ENCODE measurements at regions not wholly inside any gene's neighbourhood (a gene's known extent, or its start where the extent isn't known, plus 50 kb on each side); places are given as distances from the start of the nearest gene placed in this dataset.

DNA sequence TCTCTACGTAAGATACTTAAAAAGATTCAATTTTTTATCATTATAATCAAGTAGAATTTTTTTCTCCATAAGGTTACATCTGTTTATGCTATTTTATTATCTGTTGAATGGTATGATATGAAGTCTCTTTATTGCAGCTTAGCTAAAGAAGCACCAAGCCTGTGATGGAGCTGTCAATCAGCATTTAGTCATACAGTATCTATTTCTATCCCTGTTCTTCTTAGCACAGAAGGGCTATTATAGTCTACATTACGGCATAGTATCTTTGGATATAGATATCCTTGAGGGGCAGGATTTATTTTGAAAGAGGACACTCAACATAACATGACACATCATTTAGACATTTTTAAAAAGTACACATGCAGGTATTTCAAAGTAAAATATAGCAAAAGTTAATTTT lies 277.1 kb downstream of the FOXG1 start:
- Mint-ChIP-seq H3K27ac (no peak overlapping the region), H3K36me3 (ENCODE audit: low read depth) (no peaks in the 10 kb centered on the region), H3K9me3 (no peaks in the 10 kb centered on the region), H3K4me3 (no peak overlapping the region), H3K27me3 (ENCODE audit: low read depth) (no peaks in the 10 kb centered on the region), H3K4me1 (no peaks in the 10 kb centered on the region)
- TF ChIP-seq, protein P1, sequence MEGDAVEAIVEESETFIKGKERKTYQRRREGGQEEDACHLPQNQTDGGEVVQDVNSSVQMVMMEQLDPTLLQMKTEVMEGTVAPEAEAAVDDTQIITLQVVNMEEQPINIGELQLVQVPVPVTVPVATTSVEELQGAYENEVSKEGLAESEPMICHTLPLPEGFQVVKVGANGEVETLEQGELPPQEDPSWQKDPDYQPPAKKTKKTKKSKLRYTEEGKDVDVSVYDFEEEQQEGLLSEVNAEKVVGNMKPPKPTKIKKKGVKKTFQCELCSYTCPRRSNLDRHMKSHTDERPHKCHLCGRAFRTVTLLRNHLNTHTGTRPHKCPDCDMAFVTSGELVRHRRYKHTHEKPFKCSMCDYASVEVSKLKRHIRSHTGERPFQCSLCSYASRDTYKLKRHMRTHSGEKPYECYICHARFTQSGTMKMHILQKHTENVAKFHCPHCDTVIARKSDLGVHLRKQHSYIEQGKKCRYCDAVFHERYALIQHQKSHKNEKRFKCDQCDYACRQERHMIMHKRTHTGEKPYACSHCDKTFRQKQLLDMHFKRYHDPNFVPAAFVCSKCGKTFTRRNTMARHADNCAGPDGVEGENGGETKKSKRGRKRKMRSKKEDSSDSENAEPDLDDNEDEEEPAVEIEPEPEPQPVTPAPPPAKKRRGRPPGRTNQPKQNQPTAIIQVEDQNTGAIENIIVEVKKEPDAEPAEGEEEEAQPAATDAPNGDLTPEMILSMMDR (IDR thresholded peaks at IDR 0.05; ENCODE audit: unreplicated experiment in 3 of 3): no peak

DNA sequence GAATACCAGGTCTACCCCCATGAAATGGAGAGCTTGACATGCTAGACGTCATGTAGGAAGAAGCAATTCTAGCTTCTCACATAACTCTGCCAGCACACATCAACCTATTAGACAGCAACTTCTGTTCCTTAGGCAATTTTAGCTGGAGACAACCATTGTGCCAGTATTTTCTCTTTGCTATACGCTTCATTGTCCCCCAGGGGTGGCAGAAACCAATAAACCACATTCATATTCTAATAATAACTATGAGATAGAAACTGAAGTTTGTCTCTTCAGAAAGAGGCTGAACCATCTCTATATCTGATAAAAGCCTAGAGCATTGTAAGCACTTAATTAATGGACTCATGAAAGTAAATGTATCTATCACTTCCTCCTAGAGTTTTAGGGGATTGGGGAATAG lies 278.6 kb downstream of the FOXG1 start:
- Mint-ChIP-seq H3K27me3 (ENCODE audit: low read depth) (no peaks in the 10 kb centered on the region), H3K4me1 (no peaks in the 10 kb centered on the region), H3K27ac (no peak overlapping the region), H3K4me3 (no peak overlapping the region), H3K9me3 (no peaks in the 10 kb centered on the region), H3K36me3 (ENCODE audit: low read depth) (no peaks in the 10 kb centered on the region)
- TF ChIP-seq, protein P1 (IDR thresholded peaks at IDR 0.05; ENCODE audit: unreplicated experiment in 3 of 3): no peak

DNA sequence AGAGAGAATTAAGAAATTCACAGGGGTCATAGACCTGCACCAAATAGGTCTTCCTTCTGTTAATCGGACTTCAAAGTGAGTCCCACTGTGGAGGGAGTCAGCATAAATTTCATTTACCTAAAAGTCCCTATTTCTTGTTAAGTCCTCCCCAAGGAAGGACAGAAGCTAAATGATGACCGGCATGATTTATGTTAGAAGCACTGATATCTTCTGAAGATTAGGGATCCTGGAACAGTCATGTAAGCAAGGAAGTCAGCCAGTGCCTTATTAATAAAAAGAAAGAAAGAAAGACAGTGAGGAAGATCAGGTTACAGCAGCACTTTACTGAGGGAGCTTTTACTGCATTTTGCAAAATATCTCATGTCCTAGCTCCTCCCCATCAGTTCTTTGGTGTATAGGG lies 287.5 kb downstream of the FOXG1 start:
- H3K4me1 Mint-ChIP-seq: no peaks in the 10 kb centered on the region
- TF ChIP-seq, protein P1 (IDR thresholded peaks at IDR 0.05; ENCODE audit: unreplicated experiment in 3 of 3): no peak
- peaks cover 2% of the 10 kb centered on the region for H3K9me3 Mint-ChIP-seq
- H3K4me3 Mint-ChIP-seq: no peak overlapping the region
- H3K36me3 Mint-ChIP-seq (ENCODE audit: low read depth): no peaks in the 10 kb centered on the region
- no peaks in the 10 kb centered on the region for H3K27me3 Mint-ChIP-seq (ENCODE audit: low read depth)
- no peak overlapping the region for H3K27ac Mint-ChIP-seq

DNA sequence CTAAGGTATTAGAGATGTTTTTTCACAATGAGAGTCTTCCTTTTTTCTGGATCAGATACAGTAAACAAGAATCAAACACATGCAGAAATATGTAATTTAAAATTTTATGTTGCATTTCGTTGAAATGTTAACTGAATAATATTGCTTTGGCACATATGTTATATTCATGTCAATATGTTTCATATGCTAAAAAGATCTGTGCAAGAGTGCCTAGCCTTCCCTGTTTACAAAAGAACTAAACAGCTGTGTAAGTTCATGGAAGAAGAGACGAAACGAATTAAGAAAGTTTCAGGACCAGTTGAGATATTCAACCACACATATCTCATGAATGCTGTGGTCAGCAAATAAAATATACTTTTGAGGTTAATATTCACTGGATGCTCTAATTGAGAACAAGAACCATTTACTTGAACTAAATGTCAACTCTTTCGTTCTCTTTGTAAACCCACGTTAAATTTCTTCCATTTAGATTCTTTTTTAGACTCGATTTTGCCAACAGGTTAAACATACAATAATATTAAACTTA lies 289.5 kb downstream of the FOXG1 start:
- Mint-ChIP-seq H3K27ac (no peak overlapping the region), H3K9me3 (peaks cover 1% of the 10 kb centered on the region), H3K4me1 (no peaks in the 10 kb centered on the region), H3K4me3 (no peak overlapping the region), H3K36me3 (ENCODE audit: low read depth) (no peaks in the 10 kb centered on the region), H3K27me3 (ENCODE audit: low read depth) (no peaks in the 10 kb centered on the region)
- TF ChIP-seq, protein P1 (IDR thresholded peaks at IDR 0.05; ENCODE audit: unreplicated experiment in 3 of 3): no peak

DNA sequence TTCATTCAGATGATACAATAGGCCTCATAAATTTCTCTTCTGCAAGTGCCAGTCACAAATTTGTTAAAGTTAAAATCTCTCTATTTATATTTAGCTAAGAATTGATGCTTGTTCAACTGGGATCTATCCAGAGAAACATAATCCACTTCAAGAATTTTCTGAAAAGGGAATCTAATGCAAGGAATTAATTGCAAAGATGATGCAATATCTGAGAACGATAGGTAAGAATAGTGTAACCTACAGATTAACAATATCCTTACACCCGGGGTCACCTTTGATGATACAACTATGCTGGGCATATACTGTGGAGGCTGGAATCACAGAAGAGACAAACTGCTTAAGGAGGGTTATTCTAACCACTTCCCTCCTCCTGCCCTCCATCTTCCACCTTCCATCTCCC lies 295.1 kb downstream of the FOXG1 start:
- no peaks in the 10 kb centered on the region for H3K27me3 Mint-ChIP-seq (ENCODE audit: low read depth)
- peaks cover 9% of the 10 kb centered on the region for H3K4me1 Mint-ChIP-seq
- H3K4me3 Mint-ChIP-seq: no peak overlapping the region
- TF ChIP-seq, protein P1 (IDR thresholded peaks at IDR 0.05; ENCODE audit: unreplicated experiment in 3 of 3): no peak
- H3K27ac Mint-ChIP-seq: peak overlapping the region in 1 of 3 experiments; percentile 1
- no peaks in the 10 kb centered on the region for H3K36me3 Mint-ChIP-seq (ENCODE audit: low read depth)
- H3K9me3 Mint-ChIP-seq: peaks cover 2% of the 10 kb centered on the region

DNA sequence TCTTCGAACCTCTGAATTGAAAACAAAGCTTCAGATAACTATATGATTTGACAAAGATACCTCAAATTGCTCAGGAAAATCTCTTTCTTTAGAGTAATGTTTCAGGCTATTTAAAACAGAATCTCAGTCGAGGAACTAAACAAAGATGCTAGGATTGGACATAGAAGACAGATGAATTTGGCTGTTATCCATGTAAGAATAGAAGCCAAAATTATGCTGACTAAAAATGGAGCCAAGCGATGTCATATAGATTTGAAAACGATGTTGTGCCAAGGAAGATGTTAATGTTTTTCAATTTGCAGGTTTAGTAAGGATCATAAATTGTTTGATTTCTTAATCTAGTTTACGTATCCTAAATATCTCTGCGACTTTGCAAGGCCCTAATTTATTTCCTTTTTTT lies 295.9 kb downstream of the FOXG1 start:
- H3K4me1 Mint-ChIP-seq: peaks cover 9% of the 10 kb centered on the region
- H3K9me3 Mint-ChIP-seq: peaks cover 2% of the 10 kb centered on the region
- H3K36me3 Mint-ChIP-seq (ENCODE audit: low read depth): no peaks in the 10 kb centered on the region
- peak overlapping the region in 1 of 3 experiments; percentile 1 for H3K27ac Mint-ChIP-seq
- no peak overlapping the region for H3K4me3 Mint-ChIP-seq
- TF ChIP-seq, protein P1 (IDR thresholded peaks at IDR 0.05; ENCODE audit: unreplicated experiment in 3 of 3): no peak
- H3K27me3 Mint-ChIP-seq (ENCODE audit: low read depth): no peaks in the 10 kb centered on the region

All from nephron (organoid).